Liver (tissue), 3 donors: ENCODE measurements at regions not wholly inside any gene's neighbourhood (a gene's known extent, or its start where the extent isn't known, plus 50 kb on each side); places are given as distances from the start of the nearest gene placed in this dataset.

Source experiments
- ATF3 ChIP-seq: IDR thresholded peaks from 2 replicates; pipeline ENCODE4 v1.6.1; 2016; ENCODE audit warnings: antibody characterized with exemption
- CTCF ChIP-seq: fragments of 150-350 bp; IDR thresholded peaks from 2 replicates; pipeline ENCODE4 v1.5.1; 2017; ENCODE audit warnings: improper control_type of control experiment, low read depth, low read length; ENCODE audit not compliant: missing input control
- HNF4A ChIP-seq, 2 donors: conservative IDR thresholded peaks; 2 replicates each; pipeline ENCODE4 v1.6.1; 2016; ENCODE audit warnings: antibody characterized with exemption in 2 of 2, mild to moderate bottlenecking in 2 of 2
- MAX ChIP-seq: IDR thresholded peaks from 2 replicates; pipeline ENCODE4 v1.6.1; 2016; ENCODE audit warnings: antibody characterized with exemption
- RAD21 ChIP-seq, 2 donors: IDR thresholded peaks; 2 replicates each; pipeline ENCODE4 v1.6.1; 2016; ENCODE audit warnings: antibody characterized with exemption in 2 of 2, mild to moderate bottlenecking in 2 of 2
- SP1 ChIP-seq: IDR thresholded peaks from 2 replicates; pipeline ENCODE4 v1.6.1; 2018; ENCODE audit warnings: antibody characterized with exemption, mild to moderate bottlenecking
- TAF1 ChIP-seq: conservative IDR thresholded peaks from 2 replicates; pipeline ENCODE4 v1.6.1; 2016; ENCODE audit warnings: antibody characterized with exemption, mild to moderate bottlenecking
- donor health status: healthy.
- donor health status: healthy.

GRCh38 chr1:170351366-170351946, 180.5 kb upstream of the GORAB start:
- TF ChIP-seq CTCF = no peak
- no peak for TF ChIP-seq TAF1
- TF ChIP-seq ATF3 = no peak
- no peak for TF ChIP-seq RAD21 (IDR thresholded peaks at IDR 0.05)
- no peak for TF ChIP-seq MAX
- TF ChIP-seq SP1 = no peak
- TF ChIP-seq HNF4A (conservative IDR thresholded peaks at IDR 0.05) = no peak
